ENCODE measurements at regions not wholly inside any gene's neighbourhood (a gene's known extent, or its start where the extent isn't known, plus 50 kb on each side); places are given as distances from the start of the nearest gene placed in this dataset.

DNA sequence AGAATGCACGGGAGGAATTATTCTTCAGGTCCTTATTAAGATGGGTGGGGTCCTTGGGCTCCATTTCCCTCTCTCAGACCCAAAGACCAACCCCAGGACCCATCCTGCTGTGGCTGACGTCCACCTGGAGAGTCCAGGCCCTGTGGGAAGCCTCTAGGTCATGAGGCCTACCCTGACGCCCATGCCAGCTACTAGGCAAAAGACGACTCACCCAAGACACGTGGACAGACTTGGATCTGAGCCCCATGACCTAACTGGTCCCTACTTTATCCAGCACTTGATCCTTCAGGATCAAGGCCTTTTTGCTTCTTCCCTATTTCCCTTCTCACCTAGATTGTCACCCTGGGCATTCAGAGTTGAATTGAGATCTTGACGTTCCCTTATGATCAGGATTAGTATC, 56.0 kb upstream of the CASZ1 start:
- H3K23ac ChIP-seq (ENCODE audit: low read length in 2 of 2): no peak overlapping the region
- H3K36me3 ChIP-seq (ENCODE audit: control insufficient read depth in 1 of 2, insufficient read depth in 2 of 2, low read depth in 1 of 2, low read length in 2 of 2): no peaks in the 10 kb centered on the region
- no peaks in the 10 kb centered on the region for H3K79me1 ChIP-seq (replicated peaks; ENCODE audit: low read length, poor library complexity, severe bottlenecking)
- H2BK15ac ChIP-seq (ENCODE audit: low read depth, poor library complexity, severe bottlenecking): no peak overlapping the region
- no peak overlapping the region for H3K4me2 ChIP-seq (ENCODE audit: low read length, poor library complexity, severe bottlenecking)
- peaks cover 4% of the 10 kb centered on the region for H3K9me3 ChIP-seq (ENCODE audit: control insufficient read depth, low read length)
- WGBS: 57% methylated on average over 6 of the region's 6 CpGs
- H3K4me1 ChIP-seq (ENCODE audit: control insufficient read depth, insufficient read depth, low read depth, low read length): no peaks in the 10 kb centered on the region
- H3K4ac ChIP-seq (ENCODE audit: low read depth in 1 of 2, low read length in 2 of 2): no peak overlapping the region
- no peak overlapping the region for H3K9ac ChIP-seq (ENCODE audit: low read length)
- H2BK5ac ChIP-seq (ENCODE audit: low read depth, low read length, poor library complexity, severe bottlenecking): no peak overlapping the region
- no peak overlapping the region for H3K27ac ChIP-seq (ENCODE audit: low read length, poor library complexity, severe bottlenecking)
- H2AK5ac ChIP-seq (ENCODE audit: low read length, severe bottlenecking): no peak overlapping the region
- peaks cover 30 to 58% of the 10 kb centered on the region in 2 experiments for H3K27me3 ChIP-seq (ENCODE audit: control insufficient read depth in 1 of 2, insufficient read depth in 1 of 2, low read length in 2 of 2)
- H3K14ac ChIP-seq (ENCODE audit: low read length in 2 of 2): no peak overlapping the region
- no peak for DNase-seq
- no peak overlapping the region for H4K91ac ChIP-seq (ENCODE audit: low read length)
- no peak overlapping the region for H4K8ac ChIP-seq (ENCODE audit: low read length)
- no peak overlapping the region for H3K4me3 ChIP-seq (ENCODE audit: insufficient read depth in 1 of 2, low read depth in 1 of 2, low read length in 2 of 2)
- H2BK120ac ChIP-seq (ENCODE audit: low read depth, low read length): no peak overlapping the region
- H3K18ac ChIP-seq (ENCODE audit: low read depth in 1 of 2, low read length in 2 of 2): no peak overlapping the region
- no peak overlapping the region for H2BK12ac ChIP-seq (ENCODE audit: low read length in 2 of 2)
- no peak overlapping the region for H2AFZ ChIP-seq (ENCODE audit: low read depth, low read length)

DNA sequence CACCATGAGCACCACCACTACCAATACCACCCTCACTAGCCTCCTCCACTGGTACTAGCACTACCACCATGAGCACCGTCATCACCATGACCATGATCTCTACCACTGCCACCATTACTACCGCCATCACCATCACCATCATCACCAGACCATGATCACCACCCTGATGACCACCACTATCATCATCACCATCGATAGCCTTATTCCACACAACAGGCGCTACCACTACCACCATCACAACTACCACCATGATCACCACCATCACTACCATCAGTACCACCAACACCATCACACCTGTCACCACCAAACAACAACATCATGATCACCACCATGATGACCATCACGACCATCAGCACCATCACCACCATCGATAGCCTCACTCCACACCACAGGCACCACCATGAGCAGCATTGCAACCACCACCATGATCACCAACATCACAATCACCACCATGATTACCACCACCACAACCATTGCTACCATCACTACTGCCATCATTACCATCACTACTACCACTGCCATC, 56.6 kb upstream of the CASZ1 start:
- Histone ChIP-seq H2BK15ac (ENCODE audit: low read depth, poor library complexity, severe bottlenecking) (no peak overlapping the region), H3K4ac (ENCODE audit: low read depth in 1 of 2, low read length in 2 of 2) (no peak overlapping the region), H2AFZ (ENCODE audit: low read depth, low read length) (no peak overlapping the region), H3K27me3 (ENCODE audit: control insufficient read depth in 1 of 2, insufficient read depth in 1 of 2, low read length in 2 of 2) (peaks cover 31 to 59% of the 10 kb centered on the region in 2 experiments), H3K23ac (ENCODE audit: low read length in 2 of 2) (no peak overlapping the region), H3K9me3 (ENCODE audit: control insufficient read depth, low read length) (peaks cover 4% of the 10 kb centered on the region), H3K79me1 (replicated peaks; ENCODE audit: low read length, poor library complexity, severe bottlenecking) (no peaks in the 10 kb centered on the region), H3K27ac (ENCODE audit: low read length, poor library complexity, severe bottlenecking) (no peak overlapping the region), H2AK5ac (ENCODE audit: low read length, severe bottlenecking) (no peak overlapping the region), H4K8ac (ENCODE audit: low read length) (no peak overlapping the region), H2BK12ac (ENCODE audit: low read length in 2 of 2) (no peak overlapping the region), H3K4me2 (ENCODE audit: low read length, poor library complexity, severe bottlenecking) (no peak overlapping the region), H3K36me3 (ENCODE audit: control insufficient read depth in 1 of 2, insufficient read depth in 2 of 2, low read depth in 1 of 2, low read length in 2 of 2) (no peaks in the 10 kb centered on the region), H3K14ac (ENCODE audit: low read length in 2 of 2) (no peak overlapping the region), H4K91ac (ENCODE audit: low read length) (no peak overlapping the region), H3K18ac (ENCODE audit: low read depth in 1 of 2, low read length in 2 of 2) (no peak overlapping the region), H2BK5ac (ENCODE audit: low read depth, low read length, poor library complexity, severe bottlenecking) (no peak overlapping the region), H2BK120ac (ENCODE audit: low read depth, low read length) (no peak overlapping the region), H3K4me3 (ENCODE audit: insufficient read depth in 1 of 2, low read depth in 1 of 2, low read length in 2 of 2) (no peak overlapping the region), H3K9ac (ENCODE audit: low read length) (no peak overlapping the region), H3K4me1 (ENCODE audit: control insufficient read depth, insufficient read depth, low read depth, low read length) (no peaks in the 10 kb centered on the region)
- no peak for DNase-seq
- WGBS: 70% methylated on average over 6 of the region's 6 CpGs

DNA sequence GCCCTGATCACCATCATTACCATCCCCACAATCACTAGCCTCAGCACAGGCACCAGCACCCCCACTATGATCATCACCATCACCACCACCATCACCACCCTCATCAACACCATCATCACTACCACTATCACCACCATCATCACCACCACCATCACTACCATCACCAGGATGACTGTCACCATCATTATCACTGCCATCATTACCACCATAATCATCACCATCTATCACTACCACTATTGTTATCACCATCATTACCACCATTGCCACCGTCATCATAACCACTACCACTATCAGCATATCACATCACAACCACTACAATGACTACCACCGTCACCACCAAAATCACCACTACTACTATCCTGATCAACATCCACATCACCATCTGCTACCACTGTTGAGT, 57.3 kb upstream of the CASZ1 start:
- Histone ChIP-seq H3K79me1 (replicated peaks; ENCODE audit: low read length, poor library complexity, severe bottlenecking) (no peaks in the 10 kb centered on the region), H3K4ac (ENCODE audit: low read depth in 1 of 2, low read length in 2 of 2) (no peak overlapping the region), H3K36me3 (ENCODE audit: control insufficient read depth in 1 of 2, insufficient read depth in 2 of 2, low read depth in 1 of 2, low read length in 2 of 2) (no peaks in the 10 kb centered on the region), H3K9me3 (ENCODE audit: control insufficient read depth, low read length) (peaks cover 4% of the 10 kb centered on the region), H3K27me3 (ENCODE audit: control insufficient read depth in 1 of 2, insufficient read depth in 1 of 2, low read length in 2 of 2) (peaks cover 38 to 59% of the 10 kb centered on the region in 2 experiments), H3K9ac (ENCODE audit: low read length) (no peak overlapping the region), H3K18ac (ENCODE audit: low read depth in 1 of 2, low read length in 2 of 2) (no peak overlapping the region), H2BK120ac (ENCODE audit: low read depth, low read length) (no peak overlapping the region), H3K27ac (ENCODE audit: low read length, poor library complexity, severe bottlenecking) (no peak overlapping the region), H4K8ac (ENCODE audit: low read length) (no peak overlapping the region), H2BK12ac (ENCODE audit: low read length in 2 of 2) (no peak overlapping the region), H3K4me3 (ENCODE audit: insufficient read depth in 1 of 2, low read depth in 1 of 2, low read length in 2 of 2) (no peak overlapping the region), H3K4me1 (ENCODE audit: control insufficient read depth, insufficient read depth, low read depth, low read length) (no peaks in the 10 kb centered on the region), H3K4me2 (ENCODE audit: low read length, poor library complexity, severe bottlenecking) (no peak overlapping the region), H4K91ac (ENCODE audit: low read length) (no peak overlapping the region), H2BK5ac (ENCODE audit: low read depth, low read length, poor library complexity, severe bottlenecking) (no peak overlapping the region), H3K23ac (ENCODE audit: low read length in 2 of 2) (no peak overlapping the region), H3K14ac (ENCODE audit: low read length in 2 of 2) (no peak overlapping the region), H2AK5ac (ENCODE audit: low read length, severe bottlenecking) (no peak overlapping the region), H2BK15ac (ENCODE audit: low read depth, poor library complexity, severe bottlenecking) (no peak overlapping the region), H2AFZ (ENCODE audit: low read depth, low read length) (no peak overlapping the region)
- WGBS: 94% methylated on average over 2 of the region's 2 CpGs
- DNase-seq: no peak

DNA sequence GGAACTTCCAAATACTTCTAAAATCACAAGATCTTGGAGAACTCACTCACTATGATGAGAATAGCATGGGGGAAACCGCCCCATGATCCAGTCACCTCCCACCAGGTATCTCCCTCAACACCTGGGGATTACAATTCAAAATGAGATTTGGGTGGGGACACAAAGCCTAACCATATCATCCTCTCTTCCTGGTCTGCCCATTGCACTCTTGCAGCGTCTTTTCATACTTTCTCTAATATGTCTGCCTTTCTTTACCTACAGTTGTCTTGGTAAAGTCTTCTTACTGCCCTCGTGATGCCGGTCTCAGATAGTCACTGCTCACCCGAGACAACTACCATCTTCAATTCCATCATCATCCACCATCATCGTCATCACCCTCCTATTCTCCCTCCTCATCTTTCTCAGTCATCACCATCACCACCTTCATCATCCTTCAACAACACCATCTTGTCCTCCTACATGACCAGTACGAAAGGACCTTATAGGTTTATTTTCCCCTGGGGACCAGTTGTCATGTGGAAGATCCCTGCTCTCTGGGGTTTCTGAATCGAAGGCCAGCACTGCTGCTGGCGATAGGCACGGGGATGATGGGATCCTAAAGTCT, 58.5 kb upstream of the CASZ1 start:
- Histone ChIP-seq H2BK5ac (ENCODE audit: low read depth, low read length, poor library complexity, severe bottlenecking) (no peak overlapping the region), H3K4ac (ENCODE audit: low read depth in 1 of 2, low read length in 2 of 2) (no peak overlapping the region), H3K27me3 (ENCODE audit: control insufficient read depth in 1 of 2, insufficient read depth in 1 of 2, low read length in 2 of 2) (peaks cover 33 to 57% of the 10 kb centered on the region in 2 experiments), H4K8ac (ENCODE audit: low read length) (no peak overlapping the region), H2AK5ac (ENCODE audit: low read length, severe bottlenecking) (no peak overlapping the region), H3K4me1 (ENCODE audit: control insufficient read depth, insufficient read depth, low read depth, low read length) (no peaks in the 10 kb centered on the region), H3K23ac (ENCODE audit: low read length in 2 of 2) (no peak overlapping the region), H3K14ac (ENCODE audit: low read length in 2 of 2) (no peak overlapping the region), H4K91ac (ENCODE audit: low read length) (no peak overlapping the region), H3K27ac (ENCODE audit: low read length, poor library complexity, severe bottlenecking) (no peak overlapping the region), H3K79me1 (replicated peaks; ENCODE audit: low read length, poor library complexity, severe bottlenecking) (no peaks in the 10 kb centered on the region), H3K9me3 (ENCODE audit: control insufficient read depth, low read length) (peaks cover 4% of the 10 kb centered on the region), H2AFZ (ENCODE audit: low read depth, low read length) (no peak overlapping the region), H3K9ac (ENCODE audit: low read length) (no peak overlapping the region), H2BK15ac (ENCODE audit: low read depth, poor library complexity, severe bottlenecking) (no peak overlapping the region), H3K18ac (ENCODE audit: low read depth in 1 of 2, low read length in 2 of 2) (no peak overlapping the region), H2BK120ac (ENCODE audit: low read depth, low read length) (no peak overlapping the region), H3K4me3 (ENCODE audit: insufficient read depth in 1 of 2, low read depth in 1 of 2, low read length in 2 of 2) (no peak overlapping the region), H3K4me2 (ENCODE audit: low read length, poor library complexity, severe bottlenecking) (no peak overlapping the region), H3K36me3 (ENCODE audit: control insufficient read depth in 1 of 2, insufficient read depth in 2 of 2, low read depth in 1 of 2, low read length in 2 of 2) (no peaks in the 10 kb centered on the region), H2BK12ac (ENCODE audit: low read length in 2 of 2) (no peak overlapping the region)
- 86% methylated on average over 10 of the region's 10 CpGs for WGBS
- DNase-seq: no peak
